OCI-LY3 (cell line): ENCODE measurements at regions not wholly inside any gene's neighbourhood (a gene's known extent, or its start where the extent isn't known, plus 50 kb on each side); places are given as distances from the start of the nearest gene placed in this dataset.

Experiments
- EZH2phosphoT487 ChIP-seq: fragments of 200-600 bp; shearing (Covaris generic); IDR thresholded peaks from 2 replicates; pipeline ENCODE4 v1.6.1; 2018; ENCODE audit warnings: antibody characterized with exemption, mixed run types, low read depth
- TF ChIP-seq, protein P1 (sequence below): fragments of 200-600, 300-600 bp; sonication (generic); IDR thresholded peaks from 2 replicates; pipeline ENCODE4 v1.5.1; 2014; ENCODE audit warnings: antibody characterized with exemption, low read length, low read depth

DNA sequence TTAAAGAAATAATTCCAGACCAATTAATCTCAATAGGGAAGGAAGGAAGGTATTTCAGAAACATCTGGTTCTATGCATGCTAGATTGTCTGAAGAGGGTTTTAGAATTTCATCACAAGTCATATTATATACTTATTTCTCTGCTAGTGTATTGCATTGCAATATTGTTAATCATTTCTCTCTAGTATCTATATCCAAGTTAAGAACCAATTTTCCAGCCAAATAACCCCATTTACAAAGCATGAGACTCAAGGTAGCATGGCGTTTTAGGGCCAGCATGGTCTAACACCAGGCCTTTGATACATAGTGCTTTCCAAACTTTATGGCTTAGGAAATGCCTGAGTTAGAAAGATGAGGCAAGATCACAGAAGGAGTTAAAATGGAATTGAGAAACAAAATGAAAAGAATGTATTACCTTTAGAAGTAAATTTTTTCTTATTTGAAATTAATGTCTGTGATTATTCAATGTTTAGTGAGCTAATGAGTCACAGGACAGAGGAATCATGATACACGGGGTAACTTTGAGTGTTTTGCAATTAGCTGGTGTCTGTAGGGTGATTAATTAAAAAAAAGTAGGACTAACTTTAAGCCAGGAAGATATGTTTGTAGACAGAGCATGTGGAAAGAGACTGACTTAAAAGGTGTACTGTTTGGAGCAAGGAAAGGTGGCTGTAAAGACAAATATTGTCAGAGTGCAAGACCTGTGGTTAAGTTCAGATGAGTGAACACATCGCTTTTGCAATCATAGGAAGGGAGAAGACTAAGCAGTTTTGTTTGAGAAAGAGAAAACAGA, 1006.2 kb upstream of the CITED2 start:
- TF ChIP-seq, protein P1, sequence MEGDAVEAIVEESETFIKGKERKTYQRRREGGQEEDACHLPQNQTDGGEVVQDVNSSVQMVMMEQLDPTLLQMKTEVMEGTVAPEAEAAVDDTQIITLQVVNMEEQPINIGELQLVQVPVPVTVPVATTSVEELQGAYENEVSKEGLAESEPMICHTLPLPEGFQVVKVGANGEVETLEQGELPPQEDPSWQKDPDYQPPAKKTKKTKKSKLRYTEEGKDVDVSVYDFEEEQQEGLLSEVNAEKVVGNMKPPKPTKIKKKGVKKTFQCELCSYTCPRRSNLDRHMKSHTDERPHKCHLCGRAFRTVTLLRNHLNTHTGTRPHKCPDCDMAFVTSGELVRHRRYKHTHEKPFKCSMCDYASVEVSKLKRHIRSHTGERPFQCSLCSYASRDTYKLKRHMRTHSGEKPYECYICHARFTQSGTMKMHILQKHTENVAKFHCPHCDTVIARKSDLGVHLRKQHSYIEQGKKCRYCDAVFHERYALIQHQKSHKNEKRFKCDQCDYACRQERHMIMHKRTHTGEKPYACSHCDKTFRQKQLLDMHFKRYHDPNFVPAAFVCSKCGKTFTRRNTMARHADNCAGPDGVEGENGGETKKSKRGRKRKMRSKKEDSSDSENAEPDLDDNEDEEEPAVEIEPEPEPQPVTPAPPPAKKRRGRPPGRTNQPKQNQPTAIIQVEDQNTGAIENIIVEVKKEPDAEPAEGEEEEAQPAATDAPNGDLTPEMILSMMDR = no peak
- TF ChIP-seq EZH2phosphoT487 = no peak
